ENCODE measurements at regions not wholly inside any gene's neighbourhood (a gene's known extent, or its start where the extent isn't known, plus 50 kb on each side); places are given as distances from the start of the nearest gene placed in this dataset.

GRCh38 chr9:106731910-106732309, 131.1 kb upstream of the ZNF462 start:
- ATAC-seq (ENCODE audit: insufficient read depth, low read depth), result no peak
- no peak overlapping the region for H3K9ac ChIP-seq (ENCODE audit: low read depth, low read length)
- no peak for TF ChIP-seq CTCF (IDR thresholded peaks at IDR 0.05; ENCODE audit: borderline replicate concordance, extremely low read depth, low read length, poor library complexity, severe bottlenecking)
- TF ChIP-seq EZH2 (IDR thresholded peaks at IDR 0.05; ENCODE audit: borderline replicate concordance, low read depth, low read length, severe bottlenecking), result no peak
- no peaks in the 10 kb centered on the region for H3K9me3 ChIP-seq (ENCODE audit: insufficient read depth, low read length, severe bottlenecking)
- no peak for DNase-seq
- H3K36me3 ChIP-seq (ENCODE audit: insufficient read depth, low read length), result no peaks in the 10 kb centered on the region
- no peaks in the 10 kb centered on the region for H3K27me3 ChIP-seq (ENCODE audit: insufficient read depth, low read length, poor library complexity)
- no peaks in the 10 kb centered on the region for H4K20me1 ChIP-seq (ENCODE audit: insufficient read depth, low read length)
- H3K79me2 ChIP-seq (ENCODE audit: insufficient read depth, low read length), result no peaks in the 10 kb centered on the region
- H3K4me1 ChIP-seq (ENCODE audit: insufficient read depth, low read length), result no peaks in the 10 kb centered on the region
- no peak overlapping the region for H2AFZ ChIP-seq (ENCODE audit: low read depth, low read length)
- no peak overlapping the region for H3K27ac ChIP-seq (ENCODE audit: low read length)
- H3K4me3 ChIP-seq (ENCODE audit: low read depth in 1 of 2, low read length in 2 of 2), result no peak overlapping the region
- H3K4me2 ChIP-seq (ENCODE audit: insufficient read depth, low read length), result no peak overlapping the region

GRCh38 chr9:106733828-106734380, 129.1 kb upstream of the ZNF462 start:
- Histone ChIP-seq H4K20me1 (ENCODE audit: insufficient read depth, low read length) (no peaks in the 10 kb centered on the region), H3K9me3 (ENCODE audit: insufficient read depth, low read length, severe bottlenecking) (no peaks in the 10 kb centered on the region), H2AFZ (ENCODE audit: low read depth, low read length) (no peak overlapping the region), H3K9ac (ENCODE audit: low read depth, low read length) (no peak overlapping the region), H3K27ac (ENCODE audit: low read length) (no peak overlapping the region), H3K4me3 (ENCODE audit: low read depth in 1 of 2, low read length in 2 of 2) (no peak overlapping the region), H3K27me3 (ENCODE audit: insufficient read depth, low read length, poor library complexity) (no peaks in the 10 kb centered on the region), H3K4me1 (ENCODE audit: insufficient read depth, low read length) (no peaks in the 10 kb centered on the region), H3K79me2 (ENCODE audit: insufficient read depth, low read length) (no peaks in the 10 kb centered on the region), H3K36me3 (ENCODE audit: insufficient read depth, low read length) (no peaks in the 10 kb centered on the region), H3K4me2 (ENCODE audit: insufficient read depth, low read length) (no peak overlapping the region)
- no peak for DNase-seq
- TF ChIP-seq EZH2 (IDR thresholded peaks at IDR 0.05; ENCODE audit: borderline replicate concordance, low read depth, low read length, severe bottlenecking) (no peak), CTCF (IDR thresholded peaks at IDR 0.05; ENCODE audit: borderline replicate concordance, extremely low read depth, low read length, poor library complexity, severe bottlenecking) (no peak)
- no peak for ATAC-seq (ENCODE audit: insufficient read depth, low read depth)

- no peak overlapping the region for H2AFZ ChIP-seq (ENCODE audit: low read depth, low read length)
- ATAC-seq (ENCODE audit: insufficient read depth, low read depth), result no peak
- no peaks in the 10 kb centered on the region for H3K4me1 ChIP-seq (ENCODE audit: insufficient read depth, low read length)
- H3K4me3 ChIP-seq (ENCODE audit: low read depth in 1 of 2, low read length in 2 of 2), result no peak overlapping the region
- H3K9ac ChIP-seq (ENCODE audit: low read depth, low read length), result no peak overlapping the region
- H3K4me2 ChIP-seq (ENCODE audit: insufficient read depth, low read length), result no peak overlapping the region
- H3K9me3 ChIP-seq (ENCODE audit: insufficient read depth, low read length, severe bottlenecking), result no peaks in the 10 kb centered on the region
- no peaks in the 10 kb centered on the region for H3K27me3 ChIP-seq (ENCODE audit: insufficient read depth, low read length, poor library complexity)
- H3K36me3 ChIP-seq (ENCODE audit: insufficient read depth, low read length), result no peaks in the 10 kb centered on the region
- DNase-seq, result no peak
- TF ChIP-seq CTCF (IDR thresholded peaks at IDR 0.05; ENCODE audit: borderline replicate concordance, extremely low read depth, low read length, poor library complexity, severe bottlenecking) (no peak), EZH2 (IDR thresholded peaks at IDR 0.05; ENCODE audit: borderline replicate concordance, low read depth, low read length, severe bottlenecking) (no peak)
- no peaks in the 10 kb centered on the region for H3K79me2 ChIP-seq (ENCODE audit: insufficient read depth, low read length)
- no peaks in the 10 kb centered on the region for H4K20me1 ChIP-seq (ENCODE audit: insufficient read depth, low read length)
- no peak overlapping the region for H3K27ac ChIP-seq (ENCODE audit: low read length)
These were observed 125.5 kb upstream of the ZNF462 start for GRCh38 chr9:106737516-106737915.

- H4K20me1 ChIP-seq (ENCODE audit: insufficient read depth, low read length), result no peaks in the 10 kb centered on the region
- H3K27ac ChIP-seq (ENCODE audit: low read length), result no peak overlapping the region
- no peaks in the 10 kb centered on the region for H3K9me3 ChIP-seq (ENCODE audit: insufficient read depth, low read length, severe bottlenecking)
- TF ChIP-seq EZH2 (IDR thresholded peaks at IDR 0.05; ENCODE audit: borderline replicate concordance, low read depth, low read length, severe bottlenecking) (no peak), CTCF (IDR thresholded peaks at IDR 0.05; ENCODE audit: borderline replicate concordance, extremely low read depth, low read length, poor library complexity, severe bottlenecking) (no peak)
- no peak overlapping the region for H3K9ac ChIP-seq (ENCODE audit: low read depth, low read length)
- DNase-seq (no peak), ATAC-seq (ENCODE audit: insufficient read depth, low read depth) (no peak)
- no peaks in the 10 kb centered on the region for H3K79me2 ChIP-seq (ENCODE audit: insufficient read depth, low read length)
- H3K4me3 ChIP-seq (ENCODE audit: low read depth in 1 of 2, low read length in 2 of 2), result no peak overlapping the region
- no peaks in the 10 kb centered on the region for H3K36me3 ChIP-seq (ENCODE audit: insufficient read depth, low read length)
- no peaks in the 10 kb centered on the region for H3K4me1 ChIP-seq (ENCODE audit: insufficient read depth, low read length)
- no peak overlapping the region for H2AFZ ChIP-seq (ENCODE audit: low read depth, low read length)
- no peak overlapping the region for H3K4me2 ChIP-seq (ENCODE audit: insufficient read depth, low read length)
- no peaks in the 10 kb centered on the region for H3K27me3 ChIP-seq (ENCODE audit: insufficient read depth, low read length, poor library complexity)
These were observed 124.9 kb upstream of the ZNF462 start for GRCh38 chr9:106738109-106738508.

All from DND-41 (cell line).